Astrocyte (in vitro differentiated cells and primary cell): ENCODE measurements at regions not wholly inside any gene's neighbourhood (a gene's known extent, or its start where the extent isn't known, plus 50 kb on each side); places are given as distances from the start of the nearest gene placed in this dataset.

Experiments used
- EZH2 ChIP-seq: IDR thresholded peaks from 2 replicates; pipeline ENCODE4 v1.6.1; 2012; ENCODE audit warnings: mild to moderate bottlenecking, low read length, inconsistent platforms; ENCODE audit not compliant: insufficient read depth
- TF ChIP-seq, protein P1 (sequence below): IDR thresholded peaks from 2 replicates; pipeline ENCODE4 v1.5.1; 2011; ENCODE audit warnings: low read depth, mild to moderate bottlenecking, inconsistent platforms, low read length, moderate library complexity; ENCODE audit not compliant: insufficient read depth

DNA sequence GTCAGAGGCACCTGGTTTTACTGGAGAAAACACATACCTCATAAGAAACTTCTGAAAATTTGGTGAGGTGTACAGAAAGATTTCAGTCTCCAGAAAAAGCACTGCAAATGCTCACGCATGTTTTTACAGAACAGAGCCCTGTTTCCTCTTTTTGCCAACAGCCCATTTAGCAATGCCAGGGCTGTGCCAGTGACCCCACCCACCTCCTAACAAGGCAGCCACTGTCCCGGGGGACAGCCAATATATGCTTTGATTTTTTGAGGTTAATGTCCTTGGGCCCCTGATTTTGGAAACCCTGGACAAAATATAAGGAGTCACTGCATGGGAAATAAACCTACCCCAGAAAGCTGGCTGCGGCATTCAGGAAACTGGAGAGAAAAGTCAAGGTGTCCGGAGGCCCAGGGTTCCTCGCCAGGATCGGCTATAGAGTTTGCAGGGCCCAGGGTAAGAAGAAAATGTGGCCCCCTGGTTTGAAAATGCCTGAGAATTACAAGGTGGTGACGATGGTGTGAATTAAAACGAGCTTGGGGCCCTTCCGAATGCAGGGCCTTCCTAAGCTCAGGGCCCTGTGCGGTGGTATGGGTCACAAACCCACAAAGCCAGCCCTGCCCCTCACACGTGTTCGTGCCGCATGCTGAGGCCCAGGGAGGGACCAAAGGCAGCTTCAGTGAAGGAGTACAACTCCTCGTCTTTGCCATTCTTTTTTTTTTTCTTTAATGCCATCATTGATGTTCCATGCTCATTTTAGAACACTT, 71.1 kb upstream of the WNT7B start:
- TF ChIP-seq, protein P1, sequence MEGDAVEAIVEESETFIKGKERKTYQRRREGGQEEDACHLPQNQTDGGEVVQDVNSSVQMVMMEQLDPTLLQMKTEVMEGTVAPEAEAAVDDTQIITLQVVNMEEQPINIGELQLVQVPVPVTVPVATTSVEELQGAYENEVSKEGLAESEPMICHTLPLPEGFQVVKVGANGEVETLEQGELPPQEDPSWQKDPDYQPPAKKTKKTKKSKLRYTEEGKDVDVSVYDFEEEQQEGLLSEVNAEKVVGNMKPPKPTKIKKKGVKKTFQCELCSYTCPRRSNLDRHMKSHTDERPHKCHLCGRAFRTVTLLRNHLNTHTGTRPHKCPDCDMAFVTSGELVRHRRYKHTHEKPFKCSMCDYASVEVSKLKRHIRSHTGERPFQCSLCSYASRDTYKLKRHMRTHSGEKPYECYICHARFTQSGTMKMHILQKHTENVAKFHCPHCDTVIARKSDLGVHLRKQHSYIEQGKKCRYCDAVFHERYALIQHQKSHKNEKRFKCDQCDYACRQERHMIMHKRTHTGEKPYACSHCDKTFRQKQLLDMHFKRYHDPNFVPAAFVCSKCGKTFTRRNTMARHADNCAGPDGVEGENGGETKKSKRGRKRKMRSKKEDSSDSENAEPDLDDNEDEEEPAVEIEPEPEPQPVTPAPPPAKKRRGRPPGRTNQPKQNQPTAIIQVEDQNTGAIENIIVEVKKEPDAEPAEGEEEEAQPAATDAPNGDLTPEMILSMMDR, result no peak
- no peak for TF ChIP-seq EZH2
